LoVo (cell line): ENCODE measurements at regions not wholly inside any gene's neighbourhood (a gene's known extent, or its start where the extent isn't known, plus 50 kb on each side); places are given as distances from the start of the nearest gene placed in this dataset.

ENCODE experiments used
- DNase-seq: peaks from one replicate; pipeline ENCODE4 v3.0.0-alpha.2; 2016; ENCODE audit warnings: low spot score

DNA sequence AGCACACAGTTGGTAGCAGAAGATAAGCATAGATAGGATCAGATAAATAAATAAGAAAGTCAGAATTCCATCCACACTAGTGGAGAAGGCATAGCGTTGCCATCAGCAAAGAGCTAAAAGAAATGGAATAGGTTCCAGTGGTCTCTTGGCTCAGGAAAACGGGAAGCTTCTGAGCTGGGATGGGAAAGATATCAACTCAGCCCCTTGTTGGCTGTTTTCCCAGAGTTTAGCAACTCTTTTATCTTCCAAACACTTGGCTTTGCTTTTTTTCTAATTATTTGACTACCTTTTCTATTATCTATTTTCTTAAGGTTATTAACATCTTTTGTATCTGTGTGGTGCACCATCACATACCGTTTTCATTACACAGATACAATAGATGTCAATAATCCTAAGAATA, 445.7 kb upstream of the TRPC7 start:
- DNase-seq = no peak

DNA sequence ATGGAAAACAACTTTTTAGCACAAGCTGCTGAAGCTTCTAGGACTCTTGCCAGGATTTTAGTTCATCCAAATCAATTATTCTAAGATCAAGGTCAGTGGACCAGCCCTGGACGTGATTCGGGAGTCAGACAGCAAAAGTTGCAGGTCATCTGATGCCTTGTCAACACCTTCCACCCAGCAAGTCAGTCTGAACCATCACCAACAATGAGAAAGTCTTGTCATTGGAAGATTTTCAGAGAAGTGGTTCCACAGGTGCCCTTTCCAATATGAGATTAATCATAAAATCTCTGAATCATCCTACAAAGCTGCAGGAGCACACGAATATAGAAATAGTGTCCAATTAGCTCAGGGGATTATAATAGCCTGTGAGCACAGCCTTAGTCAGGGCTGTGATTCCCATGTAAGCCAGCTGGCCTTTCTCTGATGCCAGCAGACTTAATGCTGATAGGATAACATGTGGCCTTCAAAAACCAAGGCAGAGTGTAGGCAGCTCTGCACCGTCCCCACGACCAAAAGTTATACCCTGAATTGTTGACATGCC, 445.0 kb upstream of the TRPC7 start:
- no peak for DNase-seq

DNA sequence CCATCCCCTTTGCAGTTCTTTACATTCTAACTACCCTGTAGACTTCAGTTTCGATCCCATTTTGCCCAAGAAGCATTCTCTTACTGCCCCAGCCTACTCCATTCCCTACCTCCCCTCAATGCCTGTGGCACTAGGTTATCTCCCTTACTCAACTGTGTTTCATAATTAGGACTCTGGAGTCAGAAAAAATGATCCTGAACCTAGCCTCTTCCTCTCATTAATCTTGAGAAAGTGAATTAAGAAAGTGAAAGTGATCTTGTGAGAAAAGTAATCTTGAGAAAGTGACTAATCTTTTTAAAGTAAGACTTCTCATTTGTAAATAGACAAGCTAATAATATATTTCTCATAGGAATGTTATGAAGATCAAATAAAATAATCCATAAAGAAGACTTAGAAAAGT, 444.0 kb upstream of the TRPC7 start:
- DNase-seq = no peak

DNA sequence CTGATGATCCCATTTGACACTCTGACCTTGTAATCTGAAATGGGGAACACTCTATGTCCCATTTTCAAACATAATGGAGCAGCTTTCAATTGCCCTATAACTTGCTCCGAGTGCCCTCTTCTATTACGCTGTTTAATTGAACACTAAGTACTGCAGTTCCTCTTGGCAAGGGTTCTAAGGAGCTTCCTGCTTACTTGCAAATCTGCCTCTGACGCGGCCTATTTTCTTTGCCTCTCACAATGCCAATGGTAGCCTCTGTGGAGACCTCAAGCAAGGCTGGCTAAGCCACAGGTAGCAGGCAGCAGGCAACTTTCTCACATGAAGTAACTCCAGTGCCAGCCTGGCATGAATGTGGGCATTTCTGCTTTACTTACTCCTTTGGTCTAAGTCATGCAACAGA, 443.4 kb upstream of the TRPC7 start:
- DNase-seq = no peak

DNA sequence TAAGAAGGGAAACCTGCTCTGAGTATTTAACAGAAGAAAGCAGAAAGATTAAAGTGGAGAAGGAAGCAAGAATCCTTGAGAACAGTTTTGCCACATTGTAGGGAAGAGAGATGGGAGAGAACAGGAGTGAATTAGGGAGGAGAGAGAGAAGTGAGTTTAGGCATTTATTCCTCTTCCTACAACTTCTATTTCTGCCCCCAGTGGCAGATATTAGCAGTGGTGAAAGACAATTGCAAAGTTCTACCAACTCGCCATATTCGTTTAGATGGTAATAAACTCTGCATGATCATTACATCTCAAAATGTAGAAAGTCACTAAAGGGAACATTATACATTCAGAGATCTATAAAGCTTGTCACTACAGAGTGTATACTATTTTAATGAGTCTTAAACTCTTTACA, 440.1 kb upstream of the TRPC7 start:
- no peak for DNase-seq

DNA sequence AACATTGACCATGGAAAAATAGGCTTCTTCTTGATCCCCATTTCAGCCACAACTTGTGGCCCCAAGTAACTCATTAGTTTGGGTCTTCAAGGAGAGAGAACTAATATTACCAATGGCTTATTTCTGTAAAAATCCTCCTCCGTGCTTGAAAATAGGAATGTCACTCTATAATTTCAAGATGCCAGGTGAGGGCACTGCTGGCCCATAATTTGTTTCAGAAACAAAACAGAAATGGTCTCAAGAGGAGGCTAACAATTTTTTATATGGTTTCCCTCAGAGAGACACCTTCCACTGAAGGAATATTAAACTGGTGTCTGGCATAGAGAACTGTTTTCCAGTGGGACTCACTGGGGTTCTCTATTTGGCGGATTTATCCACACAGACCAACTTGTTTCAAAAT, 437.0 kb upstream of the TRPC7 start:
- no peak for DNase-seq

DNA sequence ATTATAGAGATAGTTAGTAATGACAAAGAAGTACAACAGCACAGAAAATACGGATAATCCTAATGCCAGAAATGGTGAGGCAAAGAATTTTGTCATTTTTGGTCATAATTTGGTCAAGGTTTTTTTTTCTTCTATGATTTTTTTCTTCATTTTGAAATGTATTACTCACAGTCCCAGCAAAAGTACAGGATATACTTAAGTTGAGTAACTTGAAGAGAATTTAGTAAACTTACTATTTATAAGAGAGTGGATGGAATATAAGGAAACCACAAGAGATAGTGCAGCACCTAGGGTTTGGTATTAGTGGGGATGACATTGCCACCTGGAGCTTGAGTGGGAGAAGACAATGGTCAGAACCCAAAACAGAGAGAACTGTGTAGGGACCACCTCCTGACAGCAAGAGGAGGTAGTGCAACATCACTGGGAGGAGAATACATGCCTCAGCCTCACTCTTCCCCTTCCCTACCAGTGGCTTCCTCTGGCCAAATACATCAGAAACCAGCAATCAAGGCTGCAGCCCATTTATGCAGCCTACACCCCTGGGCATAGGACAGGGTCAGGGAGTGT, 434.5 kb upstream of the TRPC7 start:
- DNase-seq = no peak

DNA sequence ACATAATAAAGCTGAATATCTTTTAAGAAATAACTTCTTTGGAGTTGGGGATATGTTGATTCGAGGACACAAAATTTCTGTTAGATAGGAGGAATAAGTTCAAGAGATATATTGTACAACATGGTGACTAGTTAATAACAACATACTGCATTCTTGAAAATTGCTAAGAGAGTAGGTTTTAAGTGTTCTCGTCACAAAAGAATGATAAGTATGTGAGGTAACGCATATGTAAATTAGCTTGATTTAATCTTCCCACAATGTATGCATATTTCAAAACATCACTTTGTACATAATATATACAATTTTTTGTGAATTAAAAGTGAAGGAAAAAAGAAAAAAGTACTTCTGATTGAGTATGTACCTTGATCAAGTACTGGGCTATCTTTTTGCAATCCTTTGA, 428.0 kb upstream of the TRPC7 start:
- DNase-seq = no peak

DNA sequence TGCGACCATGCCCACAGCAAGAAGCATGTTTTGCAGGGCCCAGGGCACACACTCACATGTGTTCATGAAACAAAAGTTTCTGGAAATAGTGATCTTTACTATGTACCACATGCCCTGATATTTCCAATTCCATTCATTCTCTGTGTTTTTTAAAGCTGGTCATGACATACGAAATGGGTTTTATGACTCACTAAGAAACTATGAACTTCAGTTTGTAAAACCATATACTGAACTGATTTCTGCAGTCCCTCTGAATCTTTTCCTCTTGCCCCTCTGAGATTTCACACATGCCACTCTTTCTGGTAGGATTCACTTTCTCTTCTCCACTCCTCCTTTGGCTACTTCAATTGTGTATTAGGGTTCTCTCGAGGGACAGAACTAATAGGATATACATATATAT, 416.1 kb upstream of the TRPC7 start:
- no peak for DNase-seq

DNA sequence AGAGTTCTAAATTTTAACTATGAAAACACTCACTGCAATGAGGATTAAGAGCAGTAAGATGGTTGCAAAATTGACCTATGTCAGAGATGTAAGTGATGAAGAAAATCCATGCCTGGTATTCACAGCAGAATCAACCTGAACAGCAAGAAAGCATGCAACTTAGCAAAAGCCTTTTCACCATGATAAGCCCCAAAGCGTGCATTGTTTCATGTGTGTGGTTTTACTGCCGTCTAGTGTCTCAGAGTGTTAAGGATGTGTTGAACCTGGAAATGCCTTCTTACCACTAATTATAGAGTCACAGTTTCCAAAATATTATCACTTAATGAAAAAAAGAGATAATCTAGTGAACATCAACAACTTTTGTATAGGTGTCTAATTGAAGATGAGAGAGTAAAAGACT, 415.2 kb upstream of the TRPC7 start:
- DNase-seq = no peak

DNA sequence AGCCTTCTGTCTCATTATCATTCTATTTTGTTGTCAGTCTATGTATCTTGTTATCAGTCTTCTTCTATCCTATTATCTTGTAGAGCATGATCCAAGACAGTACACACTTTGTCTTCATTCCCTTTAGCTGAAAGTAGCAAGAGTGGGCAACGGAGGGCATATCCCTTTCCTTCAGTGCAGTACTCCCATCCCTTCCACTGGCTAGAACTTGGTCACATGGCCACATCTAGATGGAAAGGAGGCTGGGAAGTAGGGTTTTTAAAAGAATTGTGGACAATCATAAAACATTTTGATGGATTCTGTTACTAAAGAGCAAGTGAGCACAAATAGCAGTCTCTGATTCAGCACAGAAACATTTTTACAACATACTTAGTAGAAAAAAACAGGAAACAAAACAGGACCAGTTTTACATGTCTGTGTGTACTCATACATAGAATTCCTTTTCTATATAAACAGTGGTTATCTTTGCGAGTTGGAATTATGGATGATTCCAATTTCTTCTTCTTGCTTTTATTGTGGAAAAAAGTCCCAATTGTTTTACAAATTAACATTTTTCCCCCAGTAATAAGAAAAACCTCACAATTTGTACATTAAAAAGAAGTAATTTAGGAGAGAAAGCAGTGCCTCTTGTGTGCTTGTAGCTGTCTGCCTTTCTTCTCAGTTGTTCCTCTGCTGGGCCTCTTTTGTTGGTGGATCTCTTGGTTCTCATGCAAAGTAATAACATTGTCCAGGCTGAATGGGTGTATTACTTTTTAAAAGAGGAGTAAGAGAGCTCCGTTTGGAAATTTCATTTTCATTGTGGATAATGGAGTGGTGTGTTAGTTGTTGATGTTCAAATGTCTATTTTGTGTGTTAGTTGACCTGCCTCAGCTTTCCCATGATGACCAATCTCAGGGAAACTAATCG, 410.9 kb upstream of the TRPC7 start:
- peak; percentile 44 for DNase-seq

DNA sequence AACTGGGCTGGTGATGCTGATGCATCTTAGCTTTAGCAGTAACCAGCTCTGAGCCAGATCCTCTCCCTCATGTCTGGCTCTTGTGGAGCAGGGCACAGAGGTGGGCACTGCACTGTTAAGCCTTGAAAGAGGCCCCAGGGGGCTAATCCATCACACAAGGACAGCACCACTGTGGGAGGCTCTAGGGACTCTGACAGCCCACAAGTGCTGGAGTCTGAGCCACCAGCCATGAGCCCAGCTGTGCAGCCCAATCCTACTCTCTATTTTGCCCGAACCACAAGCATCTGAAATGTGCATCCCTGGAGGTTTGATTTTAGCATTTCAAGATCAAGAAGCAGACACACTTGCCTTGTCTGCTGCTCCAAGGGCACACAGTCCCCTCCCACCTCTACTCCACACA, 407.1 kb upstream of the TRPC7 start:
- no peak for DNase-seq

DNA sequence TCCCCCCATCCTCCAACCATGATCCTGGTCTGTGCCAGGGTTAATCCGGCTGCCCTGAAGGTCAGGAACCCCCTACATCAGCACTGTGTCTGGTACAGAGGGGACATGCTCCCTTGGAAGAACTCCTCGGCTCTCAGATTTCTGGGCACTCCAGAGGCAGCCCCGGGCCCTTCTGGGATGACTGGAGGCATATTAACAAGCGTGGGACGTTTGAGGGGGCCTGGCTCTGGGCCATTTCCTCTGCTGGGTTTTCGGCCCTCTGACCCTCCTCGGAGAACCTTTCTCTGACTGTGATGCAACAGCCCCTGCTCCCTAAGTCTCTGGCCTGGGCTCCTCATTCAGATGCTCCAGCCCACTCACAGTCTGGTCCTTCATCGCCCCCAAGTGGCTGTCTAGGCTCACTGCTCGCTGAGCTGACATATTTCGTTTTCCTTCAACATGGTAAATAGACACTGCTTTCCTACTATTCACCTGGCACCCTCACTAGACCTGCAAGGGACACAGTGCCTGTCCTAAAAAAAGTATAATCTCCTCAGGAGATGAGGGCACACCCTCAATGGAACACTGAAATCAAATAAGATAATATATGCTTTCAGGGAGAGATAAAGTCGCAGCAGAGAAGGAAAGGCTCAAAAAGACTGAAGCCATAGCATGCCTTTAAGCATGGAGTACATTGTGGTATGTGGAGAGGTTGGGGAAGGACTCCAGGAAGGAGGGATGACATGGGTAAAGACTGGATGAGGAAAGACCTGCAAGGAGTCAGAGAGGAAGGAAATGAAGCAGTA, 404.7 kb upstream of the TRPC7 start:
- peak; percentile 83 for DNase-seq

DNA sequence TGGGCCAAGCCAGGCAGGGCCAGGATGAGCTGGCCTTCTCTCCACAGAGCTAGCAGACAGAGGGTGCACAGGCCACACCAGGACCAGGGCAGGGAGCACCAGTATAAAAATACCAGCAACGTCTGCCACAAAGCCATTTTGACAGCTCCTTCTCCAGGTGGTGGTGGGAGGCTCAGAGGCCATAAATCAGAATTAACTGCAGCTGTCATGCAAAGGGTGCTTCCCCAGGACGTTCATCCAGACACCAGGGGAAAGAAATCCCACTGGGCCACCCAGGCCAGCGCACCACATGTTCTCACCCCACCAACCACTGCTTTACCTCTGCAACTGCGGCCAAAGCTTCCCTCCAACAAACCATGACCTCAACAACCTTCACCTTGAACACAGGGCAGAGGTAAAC, 403.7 kb upstream of the TRPC7 start:
- DNase-seq = no peak

DNA sequence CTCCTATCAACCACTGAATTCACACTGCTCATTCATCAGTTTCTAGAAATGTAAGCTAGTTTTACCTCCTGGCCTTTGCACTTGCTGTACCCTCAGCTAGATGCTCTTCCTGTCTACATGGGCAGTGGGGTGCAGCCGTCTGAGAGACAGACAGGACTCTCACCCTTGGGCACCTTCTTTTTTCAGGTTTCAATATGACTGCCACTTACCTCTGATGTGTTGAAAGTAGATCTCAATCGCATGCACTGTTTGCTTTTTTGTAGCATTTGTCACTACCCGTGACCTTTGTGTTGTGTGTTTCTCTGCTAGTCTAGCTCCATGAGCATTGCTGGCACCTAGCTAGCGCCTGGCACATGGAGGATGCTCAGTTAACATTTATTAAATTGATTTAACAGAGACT, 403.1 kb upstream of the TRPC7 start:
- DNase-seq = no peak

DNA sequence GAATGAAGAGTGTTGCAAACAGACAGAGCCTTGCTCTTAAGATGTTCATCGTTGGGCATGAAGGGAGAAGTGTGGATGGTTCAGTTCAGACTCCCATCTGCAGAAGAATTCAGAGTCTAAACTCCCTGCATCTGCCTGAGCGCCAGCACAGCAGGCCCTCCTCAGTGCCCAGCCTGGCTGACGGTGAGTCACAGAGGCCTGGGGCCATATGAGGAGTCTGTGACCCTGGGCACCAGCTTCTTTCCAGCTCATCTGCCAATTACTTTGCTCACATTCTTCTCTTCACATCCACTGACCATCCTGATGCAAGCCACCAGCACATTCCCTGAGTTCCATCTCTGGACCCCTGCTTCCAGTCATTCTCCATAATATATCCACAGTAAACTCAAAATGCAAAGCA, 401.1 kb upstream of the TRPC7 start:
- no peak for DNase-seq

DNA sequence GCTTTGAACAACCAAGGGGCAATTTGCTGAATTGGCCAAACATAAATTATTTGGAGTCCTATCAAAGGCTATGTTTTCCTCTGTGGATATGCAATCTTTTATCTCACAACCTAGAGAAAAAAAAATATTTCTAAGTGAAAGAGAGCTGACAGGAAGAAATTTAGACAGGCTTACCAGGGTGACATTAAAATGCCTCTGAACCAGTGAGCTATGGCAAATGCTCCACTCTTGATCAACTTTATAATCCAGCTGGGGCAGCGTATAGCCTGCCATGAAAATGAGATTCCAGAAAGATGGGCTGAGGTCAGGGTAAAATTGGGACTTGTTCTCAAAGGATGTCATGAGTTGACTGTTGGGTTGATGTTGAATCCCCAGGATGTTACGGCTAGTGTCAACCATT, 399.3 kb upstream of the TRPC7 start:
- DNase-seq = no peak

DNA sequence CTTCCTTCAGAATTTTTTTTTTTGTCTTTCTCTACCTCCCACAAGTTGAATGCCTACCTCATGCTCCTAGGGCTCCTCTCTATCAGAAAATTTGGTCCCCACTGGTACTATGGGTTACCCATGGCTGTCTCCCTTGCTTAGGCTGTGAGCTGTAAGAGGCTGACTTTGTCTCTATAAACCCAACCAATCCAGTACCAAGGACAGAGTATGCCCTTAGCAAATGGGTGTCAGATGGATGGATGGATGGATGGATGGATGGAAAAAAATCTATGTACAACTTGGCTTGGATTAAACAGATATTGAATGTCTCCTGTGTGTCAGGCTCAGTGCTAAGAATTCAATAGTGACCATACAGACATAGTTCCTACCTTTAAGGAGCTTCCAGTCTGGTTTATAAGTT, 398.2 kb upstream of the TRPC7 start:
- DNase-seq = no peak

DNA sequence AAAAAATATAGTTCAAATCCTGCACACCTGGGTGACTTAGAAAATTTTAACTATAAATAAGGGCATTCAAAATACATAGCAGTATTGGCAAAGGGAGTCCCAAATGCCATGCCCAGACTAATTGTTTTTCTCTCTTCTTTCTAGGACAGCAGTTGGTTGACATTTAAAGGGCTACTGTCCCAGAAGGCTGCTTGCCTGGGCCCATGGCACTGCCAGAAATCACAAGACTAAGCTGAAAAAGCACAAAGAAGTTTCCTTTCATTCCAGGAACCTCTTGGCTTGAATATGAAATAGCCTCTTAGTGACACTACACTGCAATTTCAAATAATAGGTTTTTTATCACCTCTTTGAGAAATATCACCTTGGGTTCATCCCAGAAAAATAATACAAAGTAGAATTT, 388.9 kb upstream of the TRPC7 start:
- DNase-seq = no peak

DNA sequence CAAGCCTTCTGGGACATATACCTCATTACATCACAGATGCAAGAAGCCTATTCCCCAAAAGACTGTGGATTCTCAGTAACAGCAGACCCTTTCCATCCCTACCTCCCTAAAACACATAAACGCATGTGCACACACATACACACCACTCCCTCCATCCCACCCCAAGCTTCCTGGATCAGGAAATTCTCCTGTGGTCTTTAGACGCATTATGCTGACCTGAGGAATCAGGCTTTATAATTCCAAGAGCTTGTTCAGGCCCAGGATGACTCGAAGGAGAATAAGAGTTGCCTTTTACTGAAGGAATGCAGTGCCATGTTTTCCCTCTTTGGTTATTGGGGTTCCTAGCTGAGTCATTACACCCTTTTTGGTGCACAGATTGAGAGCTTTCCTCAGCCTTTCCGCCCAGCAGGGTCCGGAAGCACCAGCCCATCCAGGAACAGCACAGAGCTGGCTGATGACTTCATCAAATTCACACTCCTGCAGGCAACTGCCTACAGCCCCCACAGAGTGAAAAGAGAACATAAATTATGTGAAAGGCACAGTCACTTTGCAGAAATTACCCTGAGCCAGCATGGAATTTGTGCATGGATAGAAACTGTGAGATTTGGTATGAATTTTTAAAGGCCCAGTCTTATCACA, 385.0 kb upstream of the TRPC7 start:
- no peak for DNase-seq

DNA sequence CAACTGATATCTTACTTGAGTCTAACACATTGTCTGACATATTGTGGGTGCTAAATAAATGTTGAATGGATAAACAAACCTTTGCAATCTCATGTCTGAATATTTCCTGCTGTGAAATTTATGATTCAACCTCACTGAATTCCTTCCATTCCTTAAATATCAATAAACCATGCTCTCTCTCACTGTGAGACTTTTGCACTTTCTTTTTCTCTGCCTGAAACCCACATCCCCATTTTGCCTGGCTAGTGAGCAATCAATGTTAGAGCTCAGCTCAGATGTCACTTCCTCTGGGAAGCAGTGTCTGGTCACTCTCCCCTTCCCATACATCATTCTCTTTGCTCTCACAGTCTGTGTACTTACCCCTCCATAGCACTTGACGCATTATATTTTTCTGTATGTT, 383.7 kb upstream of the TRPC7 start:
- no peak for DNase-seq

DNA sequence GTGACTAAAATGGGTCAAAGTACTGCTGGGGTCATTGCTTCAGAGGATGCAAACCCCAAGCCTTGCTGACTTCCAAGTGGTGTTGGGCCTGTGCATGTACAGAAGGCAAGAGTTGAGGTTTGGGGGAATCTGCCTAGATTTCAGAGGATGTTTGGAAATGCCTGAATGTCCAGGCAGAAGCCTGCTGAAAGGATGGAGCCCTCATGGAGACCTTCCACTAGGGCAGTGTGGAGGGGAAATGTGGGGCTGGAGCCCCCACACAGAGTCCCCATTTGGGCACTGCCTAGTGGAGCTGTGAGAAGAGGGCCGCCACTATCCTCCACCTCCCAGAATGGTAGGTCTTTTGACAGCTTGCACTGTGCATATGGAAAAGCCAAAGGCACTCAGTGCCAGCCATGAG, 377.7 kb upstream of the TRPC7 start:
- DNase-seq = no peak
